ENCODE measurements at regions not wholly inside any gene's neighbourhood (a gene's known extent, or its start where the extent isn't known, plus 50 kb on each side); places are given as distances from the start of the nearest gene placed in this dataset.
"Not testable (repeated sequence)": the region's sequence is repeated elsewhere in the genome, so short reads cannot be mapped to it uniquely, and the experiment has no call there.

- TF ChIP-seq ZBTB33 (IDR thresholded peaks at IDR 0.05) (no peak), MAX (IDR thresholded peaks at IDR 0.05) (no peak), SP1 (IDR thresholded peaks at IDR 0.05) (no peak), HNF4G (IDR thresholded peaks at IDR 0.05) (no peak), REST (IDR thresholded peaks at IDR 0.05) (no peak), FOXA1 (IDR thresholded peaks at IDR 0.05) (no peak), RAD21 (IDR thresholded peaks at IDR 0.05) (no peak), JUND (IDR thresholded peaks at IDR 0.05) (no peak)
These were observed 395.0 kb downstream of the PCDH10 start (continued) for GRCh38 chr4:133544097-133544496.

GRCh38 chr4:133537780-133538281 is 388.7 kb downstream of the PCDH10 start:
- no peak overlapping the region for H3K4me3 ChIP-seq (ENCODE audit: low read depth in 1 of 3, low read length in 3 of 3)
- H3K9me3 ChIP-seq (ENCODE audit: control insufficient read depth in 4 of 4, low read length in 3 of 4), result no peaks in the 10 kb centered on the region
- H3K27me3 ChIP-seq (ENCODE audit: control insufficient read depth in 4 of 4, insufficient read depth in 4 of 4, low read length in 3 of 4), result no peaks in the 10 kb centered on the region
- no peak for DNase-seq (ENCODE audit: low spot score)
- H3K4me1 ChIP-seq (ENCODE audit: control insufficient read depth in 4 of 4, insufficient read depth in 4 of 4, low read length in 3 of 4), result no peaks in the 10 kb centered on the region
- WGBS, result 68% methylated on average over 4 of the region's 4 CpGs
- H3K27ac ChIP-seq (ENCODE audit: low read depth in 1 of 2, low read length in 2 of 2), result no peak overlapping the region
- TF ChIP-seq EGR1 (IDR thresholded peaks at IDR 0.05; ENCODE audit: low read depth in 2 of 2) (no peak), HNF4G (IDR thresholded peaks at IDR 0.05) (no peak), ZBTB33 (IDR thresholded peaks at IDR 0.05) (no peak), RAD21 (IDR thresholded peaks at IDR 0.05) (no peak), HNF4A (conservative IDR thresholded peaks at IDR 0.05) (no peak), ATF3 (IDR thresholded peaks at IDR 0.05) (no peak), RXRA (IDR thresholded peaks at IDR 0.05) (no peak), CTCF (IDR thresholded peaks at IDR 0.05; ENCODE audit: low read depth, low read length, missing input control) (no peak), GABPA (IDR thresholded peaks at IDR 0.05 in 1 of 2, conservative IDR thresholded peaks at IDR 0.05 in 1 of 2) (no peak), YY1 (IDR thresholded peaks at IDR 0.05) (no peak), MAX (IDR thresholded peaks at IDR 0.05) (no peak)
- no peak overlapping the region for H3K9ac ChIP-seq (ENCODE audit: low read depth in 1 of 2, low read length in 2 of 2)
- no peaks in the 10 kb centered on the region for H3K36me3 ChIP-seq (ENCODE audit: control insufficient read depth in 4 of 4, insufficient read depth in 3 of 4, low read depth in 1 of 4, low read length in 3 of 4)

- H3K36me3 ChIP-seq (ENCODE audit: control insufficient read depth in 4 of 4, insufficient read depth in 3 of 4, low read depth in 1 of 4, low read length in 3 of 4); H3K27ac ChIP-seq (ENCODE audit: low read depth in 1 of 2, low read length in 2 of 2); DNase-seq (ENCODE audit: low spot score); H3K4me3 ChIP-seq (ENCODE audit: low read depth in 1 of 3, low read length in 3 of 3); H3K27me3 ChIP-seq (ENCODE audit: control insufficient read depth in 4 of 4, insufficient read depth in 4 of 4, low read length in 3 of 4); H3K4me1 ChIP-seq (ENCODE audit: control insufficient read depth in 4 of 4, insufficient read depth in 4 of 4, low read length in 3 of 4); H3K9ac ChIP-seq (ENCODE audit: low read depth in 1 of 2, low read length in 2 of 2); H3K9me3 ChIP-seq (ENCODE audit: control insufficient read depth in 4 of 4, low read length in 3 of 4): not testable (repeated sequence)
- WGBS, result 72% methylated on average over 6 of the region's 6 CpGs
These were observed 385.1 kb downstream of the PCDH10 start for GRCh38 chr4:133534224-133534623.
